GM21723 (cell line): ENCODE measurements at regions not wholly inside any gene's neighbourhood (a gene's known extent, or its start where the extent isn't known, plus 50 kb on each side); places are given as distances from the start of the nearest gene placed in this dataset.

Experiments used
- ATAC-seq: cut with Tn5 transposase; IDR thresholded peaks from one replicate; pipeline ENCODE4 v1.9.1; 2021; ENCODE audit warnings: mild to moderate bottlenecking, moderate library complexity; ENCODE audit not compliant: unreplicated experiment

DNA sequence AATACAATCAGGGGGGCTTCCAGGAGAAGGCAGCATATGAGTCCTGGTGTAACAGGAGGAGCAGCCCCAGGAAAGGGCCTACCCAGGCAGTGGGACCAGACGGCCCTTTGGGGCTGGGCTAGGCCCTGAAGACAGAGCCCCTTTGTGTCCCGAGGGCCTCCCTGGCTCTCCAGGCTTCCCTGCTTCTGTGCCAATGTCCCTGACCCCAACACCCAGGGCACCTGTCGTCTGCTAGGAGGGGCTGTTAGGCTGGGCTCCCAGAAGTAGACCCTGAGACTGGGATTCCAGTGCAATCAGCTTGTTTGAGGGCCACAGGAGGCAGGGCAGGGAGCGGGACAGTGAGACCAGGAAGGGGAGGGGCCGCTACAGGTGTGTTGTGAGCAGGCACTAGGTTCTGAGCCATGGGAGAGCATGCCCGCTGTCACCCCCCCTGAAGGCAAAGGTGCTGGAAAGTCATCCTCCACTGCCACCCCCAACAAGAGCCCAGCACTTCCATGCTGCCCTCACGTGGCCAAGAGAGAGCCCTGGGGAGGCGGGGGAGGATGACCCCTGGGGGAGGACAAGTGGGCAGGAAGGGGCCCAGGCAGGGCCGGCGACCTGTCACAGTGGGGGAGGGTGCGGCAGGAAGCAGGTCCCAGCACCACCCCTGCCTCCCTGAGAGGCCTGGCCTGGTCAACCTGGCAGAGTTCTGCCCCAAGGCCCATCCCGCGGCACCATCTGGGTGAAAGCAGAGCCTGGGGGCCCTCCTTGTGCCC, 64.8 kb downstream of the ADRA2C start:
- ATAC-seq, result no peak

GRCh38 chr4:3831529-3832150, 65.5 kb downstream of the ADRA2C start:
- no peak for ATAC-seq

DNA sequence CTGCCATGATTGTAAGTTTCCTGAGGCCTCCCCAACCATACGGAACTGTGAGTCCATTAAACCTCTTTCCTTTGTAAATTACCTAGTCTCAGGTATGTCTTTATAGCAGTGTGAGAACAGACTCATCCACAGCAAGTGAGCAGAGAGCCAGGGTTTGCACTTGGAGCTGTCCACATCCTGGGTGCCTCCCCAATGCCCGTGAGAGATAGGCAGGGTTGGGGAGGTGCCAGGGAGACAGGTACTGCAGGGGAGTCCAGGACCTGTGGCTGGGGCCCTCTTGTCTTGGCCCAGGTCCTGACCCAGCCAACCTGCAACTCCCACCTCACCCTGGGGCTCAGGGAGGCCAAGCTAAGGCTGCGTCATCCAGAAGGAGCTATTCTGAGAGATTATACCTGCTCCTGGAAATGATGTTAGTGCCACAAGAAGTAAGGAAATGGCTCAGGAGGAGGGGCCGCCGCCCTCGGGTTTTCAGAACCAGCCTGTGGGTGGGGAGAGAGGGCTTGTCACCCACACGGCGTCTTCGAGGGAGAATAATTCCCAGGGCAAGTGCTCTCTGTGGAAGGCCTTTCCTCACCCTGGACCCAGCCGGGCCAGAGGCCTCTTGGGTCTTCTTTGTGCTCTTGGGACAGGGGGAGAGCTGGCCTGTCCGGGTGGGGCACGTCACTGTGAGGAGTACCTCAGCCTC, 66.5 kb downstream of the ADRA2C start:
- no peak for ATAC-seq

DNA sequence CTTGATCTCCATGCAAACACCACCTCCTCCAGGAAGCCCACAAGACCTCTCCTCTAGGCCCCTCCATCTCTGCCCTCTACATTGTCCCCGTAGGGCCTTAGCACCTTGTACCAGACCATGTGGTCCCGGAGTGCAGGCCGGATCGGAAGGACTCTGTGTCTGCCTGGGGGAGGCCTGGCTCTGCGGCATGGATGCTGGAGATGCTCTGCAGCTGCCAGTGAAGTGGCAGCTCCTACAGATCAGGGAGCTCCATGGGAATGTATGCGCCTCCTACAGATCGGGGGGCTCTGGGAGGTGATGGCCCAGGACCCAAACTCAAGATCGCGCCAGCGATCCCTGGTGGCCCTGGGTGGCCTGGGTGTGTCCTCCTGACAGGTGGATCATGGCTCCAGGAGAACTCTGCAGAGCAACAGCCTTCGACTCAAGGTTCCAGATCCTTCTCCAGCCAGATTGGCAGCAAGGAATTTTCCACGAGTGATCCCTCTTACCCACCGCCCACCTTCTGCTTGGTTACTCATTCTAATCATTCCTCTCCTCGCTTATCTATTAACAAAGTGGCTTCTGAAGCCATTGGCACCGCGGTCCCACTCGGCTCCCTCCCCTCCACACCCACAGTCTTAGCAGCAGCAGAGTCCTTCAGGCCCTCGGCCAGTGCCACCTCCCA, 67.3 kb downstream of the ADRA2C start:
- no peak for ATAC-seq

GRCh38 chr4:3834186-3834662, 68.0 kb downstream of the ADRA2C start:
- ATAC-seq, result no peak

DNA sequence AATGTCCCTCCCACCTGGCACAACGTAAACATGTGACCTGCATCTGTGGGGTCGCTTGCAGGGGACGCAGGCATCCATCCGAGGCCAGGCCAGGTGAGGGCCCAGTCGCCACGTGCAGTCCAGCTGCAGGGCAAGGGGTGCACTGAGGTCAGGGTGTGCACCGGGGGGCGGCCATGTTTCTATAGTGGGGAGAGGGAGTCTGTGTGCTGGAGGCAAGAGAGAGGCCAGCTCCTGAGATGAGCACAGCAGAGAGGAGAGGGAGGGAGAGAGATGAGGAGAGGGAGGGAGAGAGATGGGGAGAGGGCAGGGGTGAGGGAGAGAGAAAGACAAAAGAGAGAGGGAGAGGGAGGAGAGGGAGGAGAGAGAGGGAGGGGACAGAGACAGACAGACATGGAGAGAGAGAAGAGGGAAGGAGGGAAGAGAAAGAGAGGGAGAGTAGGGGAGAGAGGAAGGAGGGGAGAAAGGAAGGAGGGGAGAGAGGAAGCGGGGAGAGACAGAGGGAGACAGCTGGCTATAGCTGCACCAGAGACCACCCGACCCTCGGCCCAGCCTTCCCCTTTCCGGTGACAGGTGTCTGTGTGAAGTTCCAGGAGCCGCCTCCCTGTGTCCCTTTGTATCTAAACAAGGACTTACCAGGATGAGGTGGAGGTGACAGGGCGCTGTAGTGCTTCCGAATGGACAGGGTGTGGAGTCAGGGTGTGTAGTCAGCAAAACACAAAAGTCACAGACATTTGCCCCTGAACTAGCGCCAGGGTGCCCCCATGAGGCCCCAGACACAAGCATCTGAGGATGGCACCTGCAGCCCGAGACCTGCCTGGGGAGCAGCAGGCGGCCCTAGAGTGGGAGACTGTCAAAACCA, 68.7 kb downstream of the ADRA2C start:
- ATAC-seq, result no peak

DNA sequence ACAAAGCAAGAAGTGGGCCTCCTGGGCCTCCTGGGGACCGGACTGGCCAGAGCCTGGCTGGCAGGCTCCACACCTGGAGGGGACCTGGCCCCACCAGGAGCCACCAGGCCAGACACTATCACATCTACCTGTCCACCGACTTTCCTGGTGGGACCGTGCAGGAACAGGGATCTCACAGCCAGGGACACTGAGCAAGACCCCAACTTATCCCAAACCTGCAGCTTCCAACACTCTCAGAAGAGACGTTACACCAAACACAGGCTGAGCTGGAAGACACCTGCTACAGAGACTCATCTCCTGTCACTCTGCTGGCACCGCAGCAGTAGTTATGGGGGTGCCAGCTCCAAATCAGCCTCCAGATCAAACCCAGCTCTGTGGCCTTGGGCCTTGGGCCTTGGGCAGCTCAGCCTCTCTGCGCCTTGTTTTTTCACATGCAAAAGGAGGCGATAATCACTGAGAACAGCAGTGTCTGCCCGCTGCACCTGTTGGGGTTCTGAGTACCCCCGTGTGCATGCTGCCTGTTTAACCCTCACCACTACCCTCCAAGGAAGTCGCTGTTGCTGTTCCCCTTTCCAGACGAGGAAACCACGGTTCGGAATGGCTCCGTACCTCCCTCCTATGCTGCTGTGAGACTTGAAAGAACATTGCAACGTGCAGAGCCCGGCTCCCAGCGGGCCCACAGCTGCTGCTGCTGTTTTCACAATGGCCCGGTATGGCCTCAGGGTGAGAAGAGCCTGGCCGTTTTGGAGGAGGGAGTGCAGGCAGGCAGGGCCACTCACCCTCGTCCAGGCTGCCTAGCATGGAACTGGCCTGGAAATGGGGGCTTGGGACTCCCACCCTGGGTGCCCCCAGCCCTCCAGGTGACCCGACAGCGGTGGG, 69.6 kb downstream of the ADRA2C start:
- ATAC-seq, result no peak

- no peak for ATAC-seq
These were observed 70.2 kb downstream of the ADRA2C start for GRCh38 chr4:3836406-3836755.

GRCh38 chr4:3836756-3837601, 70.8 kb downstream of the ADRA2C start:
- no peak for ATAC-seq

DNA sequence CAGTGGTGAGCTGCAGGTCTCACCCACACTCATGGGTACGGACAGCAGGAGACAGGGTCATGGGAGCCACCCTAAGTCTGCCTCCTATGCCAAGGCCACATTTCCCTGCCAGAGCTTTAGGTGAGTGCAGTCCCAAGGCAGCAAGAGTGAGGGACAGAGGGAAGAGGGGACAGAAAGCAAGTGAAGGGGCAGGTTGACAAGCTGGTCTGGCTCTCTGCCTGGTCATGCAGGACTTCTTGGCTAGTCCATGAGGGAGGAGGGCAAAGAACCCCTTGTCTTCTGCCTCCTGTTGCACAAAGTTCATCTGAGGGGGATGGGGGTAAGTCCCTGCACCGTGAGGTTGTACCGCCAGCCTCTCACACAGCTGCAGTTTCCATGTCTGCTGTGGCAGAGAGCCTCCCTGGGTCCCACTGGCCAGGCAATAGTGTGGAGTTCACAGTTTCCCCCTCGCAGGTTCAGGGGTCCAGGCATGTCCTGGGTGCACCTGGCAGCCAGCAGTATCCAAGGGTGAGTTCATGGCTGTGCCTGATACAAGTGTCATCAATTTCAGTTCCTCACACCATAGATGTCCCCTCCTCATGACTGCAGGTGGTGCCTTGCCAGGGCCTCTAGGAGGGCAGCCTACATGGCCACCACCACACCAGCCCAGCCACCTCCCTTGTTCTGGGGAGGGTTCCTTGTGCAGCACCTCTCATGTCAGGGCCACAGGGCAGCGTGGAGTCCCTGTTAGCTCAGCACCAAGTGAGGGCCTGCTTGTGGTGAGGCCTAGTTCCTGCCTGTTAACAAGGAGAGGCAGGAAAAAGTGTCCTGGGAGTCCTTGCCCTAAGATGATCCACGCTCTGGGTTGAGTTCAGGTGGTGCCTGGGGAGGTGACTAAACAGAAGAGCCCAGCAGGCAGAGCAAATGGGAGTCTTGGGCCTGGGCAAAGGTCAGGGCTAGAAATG, 72.5 kb downstream of the ADRA2C start:
- no peak for ATAC-seq

- ATAC-seq, result no peak
These were observed 79.0 kb downstream of the ADRA2C start for GRCh38 chr4:3845094-3845743.

DNA sequence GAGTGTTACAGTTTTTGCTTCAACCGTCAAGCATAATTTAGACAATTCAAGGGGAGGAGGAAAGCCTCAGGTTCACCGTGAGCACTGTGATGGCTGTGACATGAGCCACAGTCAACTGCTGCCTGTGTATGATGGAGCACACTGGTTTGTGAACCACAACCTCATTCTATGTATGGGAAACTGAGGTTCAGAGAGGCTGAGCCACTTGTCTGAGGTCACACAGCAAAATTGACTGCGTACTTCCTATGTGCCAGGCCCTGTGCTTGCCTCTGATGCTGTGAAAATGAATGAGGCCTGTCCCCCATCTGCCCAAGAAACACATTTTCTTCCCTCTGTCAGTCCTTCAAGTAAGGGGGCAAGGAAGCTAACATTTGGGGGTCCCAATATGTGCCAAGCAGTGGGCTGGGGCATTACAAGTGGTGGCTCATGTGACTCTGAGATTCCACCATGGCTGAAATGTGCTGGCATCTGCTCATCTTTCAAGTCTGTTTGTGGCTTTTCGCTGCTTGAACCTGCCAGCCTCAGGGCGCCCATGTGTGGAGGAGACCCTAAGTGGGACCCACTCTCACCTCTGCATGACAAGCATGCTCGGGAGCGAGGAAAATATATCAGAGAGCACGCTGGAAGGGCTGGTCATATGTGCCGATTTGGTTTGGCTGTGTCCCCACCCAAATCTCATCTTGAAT, 79.7 kb downstream of the ADRA2C start:
- no peak for ATAC-seq

GRCh38 chr4:3847211-3847940, 81.2 kb downstream of the ADRA2C start:
- ATAC-seq, result no peak

GRCh38 chr4:3848323-3848722, 82.1 kb downstream of the ADRA2C start:
- no peak for ATAC-seq

DNA sequence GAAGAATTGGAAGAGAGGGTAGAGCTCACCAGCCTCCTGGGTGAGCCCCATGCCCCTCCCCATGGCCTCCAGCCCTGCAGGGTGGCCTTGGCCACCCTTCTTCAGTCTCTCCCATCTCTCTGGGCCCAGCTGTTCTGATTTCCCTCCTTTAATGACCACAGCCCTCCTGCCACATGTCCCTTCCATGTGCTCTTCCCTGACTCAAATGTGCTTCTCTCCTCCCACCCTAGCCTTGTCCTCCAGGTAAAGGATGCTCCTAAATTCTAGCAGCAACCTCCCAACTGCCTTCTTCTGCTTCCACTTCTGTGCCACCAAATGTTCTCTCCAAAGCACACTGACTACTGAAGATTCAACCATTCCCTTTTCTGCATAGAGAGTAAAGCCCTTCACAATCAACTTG, 83.0 kb downstream of the ADRA2C start:
- no peak for ATAC-seq

DNA sequence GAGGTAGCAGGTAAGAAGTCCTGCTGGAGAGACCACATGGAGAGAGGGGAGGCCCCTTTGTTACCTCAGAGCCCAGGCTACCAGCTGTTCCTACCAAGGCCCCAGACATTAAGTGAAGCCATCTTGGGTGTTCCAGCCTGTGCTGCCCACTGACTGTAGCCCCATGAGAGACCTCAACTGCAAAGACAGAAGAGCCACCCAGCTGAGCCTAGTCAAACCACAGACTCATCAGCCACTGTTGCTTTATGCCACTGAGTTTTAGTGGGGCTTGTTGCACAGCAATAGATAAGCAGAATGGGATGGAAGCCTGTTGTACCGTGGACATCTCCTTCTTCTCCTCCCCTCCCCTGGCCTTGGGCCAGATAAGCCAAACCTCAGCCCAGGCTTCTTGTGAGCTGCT, 83.9 kb downstream of the ADRA2C start:
- no peak for ATAC-seq
